ENCODE measurements at regions not wholly inside any gene's neighbourhood (a gene's known extent, or its start where the extent isn't known, plus 50 kb on each side); places are given as distances from the start of the nearest gene placed in this dataset.
"Not testable (repeated sequence)": the region's sequence is repeated elsewhere in the genome, so short reads cannot be mapped to it uniquely, and the experiment has no call there.

GRCh38 chr4:3967204-3967603 lies 201.0 kb downstream of the ADRA2C start:
- not testable (repeated sequence) for DNase-seq

- not testable (repeated sequence) for DNase-seq
Measured at GRCh38 chr4:3972626-3973025, 206.4 kb downstream of the ADRA2C start.

- DNase-seq: not testable (repeated sequence)
Measured at GRCh38 chr4:3973581-3974200, 207.5 kb downstream of the ADRA2C start.

- DNase-seq: not testable (repeated sequence)
Measured at GRCh38 chr4:3983518-3984125, 217.4 kb downstream of the ADRA2C start.

- DNase-seq: not testable (repeated sequence)
Measured at GRCh38 chr4:3984796-3985195, 218.6 kb downstream of the ADRA2C start.

GRCh38 chr4:3986412-3986811 lies 220.2 kb downstream of the ADRA2C start:
- DNase-seq: not testable (repeated sequence)

GRCh38 chr4:3997386-3997785 lies 229.3 kb downstream of the OTOP1 start:
- not testable (repeated sequence) for DNase-seq

GRCh38 chr4:4004036-4004435 lies 222.7 kb downstream of the OTOP1 start:
- not testable (repeated sequence) for DNase-seq

GRCh38 chr4:4004702-4005101 lies 222.0 kb downstream of the OTOP1 start:
- DNase-seq: not testable (repeated sequence)

GRCh38 chr4:4006356-4006755 lies 220.4 kb downstream of the OTOP1 start:
- DNase-seq: not testable (repeated sequence)

GRCh38 chr4:4019071-4019470 lies 207.7 kb downstream of the OTOP1 start:
- peak; percentile 17 for DNase-seq

GRCh38 chr4:4021161-4021560 lies 205.6 kb downstream of the OTOP1 start:
- DNase-seq: not testable (repeated sequence)

- DNase-seq: not testable (repeated sequence)
Measured at GRCh38 chr4:4026708-4027107, 200.0 kb downstream of the OTOP1 start.

- not testable (repeated sequence) for DNase-seq
Measured at GRCh38 chr4:4028752-4029151, 198.0 kb downstream of the OTOP1 start.

GRCh38 chr4:4030509-4030908 lies 196.2 kb downstream of the OTOP1 start:
- DNase-seq: not testable (repeated sequence)

- DNase-seq: not testable (repeated sequence)
Measured at GRCh38 chr4:4031446-4032135, 195.1 kb downstream of the OTOP1 start.

- not testable (repeated sequence) for DNase-seq
Measured at GRCh38 chr4:4032364-4032763, 194.4 kb downstream of the OTOP1 start.

- DNase-seq: peak; percentile 28
Measured at GRCh38 chr4:4032801-4033605, 193.7 kb downstream of the OTOP1 start.

GRCh38 chr4:4037399-4038138 lies 189.2 kb downstream of the OTOP1 start:
- DNase-seq: not testable (repeated sequence)

GRCh38 chr4:4045823-4046222 lies 180.9 kb downstream of the OTOP1 start:
- DNase-seq: not testable (repeated sequence)

GRCh38 chr4:4046686-4047085 lies 180.0 kb downstream of the OTOP1 start:
- DNase-seq: not testable (repeated sequence)

GRCh38 chr4:4047202-4047601 lies 179.5 kb downstream of the OTOP1 start:
- not testable (repeated sequence) for DNase-seq

Data from central memory CD4-positive, alpha-beta T cell (primary cell).